CD4-positive, alpha-beta T cell treated with Interleukin-6 for 4 hours (primary cell): ENCODE measurements at regions not wholly inside any gene's neighbourhood (a gene's known extent, or its start where the extent isn't known, plus 50 kb on each side); places are given as distances from the start of the nearest gene placed in this dataset.

Experiments
- DNase-seq: peaks from one replicate; pipeline ENCODE4 v3.0.0-alpha.2; 2020; ENCODE audit warnings: mixed read lengths

DNA sequence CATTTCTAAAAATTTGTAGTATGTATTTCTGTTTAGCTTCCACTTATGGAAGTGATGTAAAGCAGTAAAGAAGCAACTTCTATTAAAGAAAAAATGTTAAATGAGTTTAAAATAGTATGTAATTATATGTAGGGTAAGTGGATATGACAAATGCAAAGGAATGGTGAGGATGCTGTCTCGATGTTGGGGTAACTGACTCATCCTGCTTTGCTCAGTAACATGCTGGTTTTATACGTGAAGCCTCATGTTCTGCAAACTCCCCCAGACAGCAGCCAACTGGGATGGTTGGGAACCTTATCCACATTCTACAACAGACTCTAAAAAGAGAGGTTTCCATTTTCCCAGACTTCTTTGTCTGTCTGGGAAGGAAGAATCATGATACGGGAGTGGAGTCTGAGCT is 1006.4 kb upstream of the TMEM132C start:
- DNase-seq: no peak

DNA sequence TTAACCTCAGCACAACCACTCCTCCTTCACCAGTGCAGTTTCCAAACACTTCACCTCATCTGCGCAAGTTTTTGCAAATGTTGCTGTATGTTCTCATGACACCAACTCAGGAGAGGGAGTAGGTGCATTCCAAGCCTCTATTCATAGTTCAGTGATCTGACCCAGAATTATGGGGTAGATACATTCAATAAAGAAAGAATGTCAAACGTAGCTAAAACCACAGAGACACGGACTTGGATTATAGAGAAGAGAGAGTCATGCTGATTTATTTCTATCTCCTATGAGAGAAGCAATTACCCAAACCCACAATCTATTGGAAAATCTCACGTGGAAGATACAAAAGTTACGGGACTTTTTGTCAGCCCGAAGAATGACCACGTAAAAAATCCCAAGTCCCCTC is 1006.0 kb upstream of the TMEM132C start:
- DNase-seq: no peak

DNA sequence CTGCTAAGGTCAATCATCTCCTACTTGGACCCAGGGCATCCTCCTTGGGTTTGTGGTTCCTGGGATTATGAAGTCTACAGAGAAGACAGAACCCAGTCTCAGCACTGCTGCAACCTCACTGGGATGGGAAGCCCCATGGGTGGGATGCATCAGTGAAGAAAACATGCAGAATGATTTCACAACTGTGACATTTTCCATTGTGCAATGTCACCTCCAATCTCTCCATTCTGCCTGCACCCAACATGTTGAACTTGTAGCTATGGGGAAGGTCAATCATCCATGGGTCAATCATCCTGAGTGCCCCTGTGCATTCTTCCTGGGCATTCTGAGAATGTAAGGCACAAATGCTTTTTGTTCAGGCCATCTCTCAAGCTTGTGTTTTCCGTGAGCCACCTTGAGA is 1004.4 kb upstream of the TMEM132C start:
- DNase-seq: no peak

DNA sequence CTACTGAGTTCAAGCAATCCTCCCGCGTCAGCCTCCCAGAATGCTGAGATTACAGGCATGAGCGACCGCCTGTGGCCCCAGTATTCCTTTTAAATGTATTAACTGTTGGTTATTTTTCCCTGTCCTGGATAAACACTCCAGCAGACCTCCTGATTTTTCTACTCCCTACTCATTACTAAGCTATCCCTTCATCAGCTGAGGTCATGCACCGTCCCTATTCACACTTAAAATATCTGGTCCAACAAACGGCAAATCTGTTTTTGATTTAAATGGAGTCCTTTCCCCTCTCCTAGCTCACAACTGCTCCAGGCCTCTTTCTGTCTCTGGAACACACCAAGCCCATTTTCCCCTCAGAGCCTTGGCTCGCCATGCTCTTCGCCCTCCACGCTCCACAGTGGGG is 1003.3 kb upstream of the TMEM132C start:
- DNase-seq: no peak

DNA sequence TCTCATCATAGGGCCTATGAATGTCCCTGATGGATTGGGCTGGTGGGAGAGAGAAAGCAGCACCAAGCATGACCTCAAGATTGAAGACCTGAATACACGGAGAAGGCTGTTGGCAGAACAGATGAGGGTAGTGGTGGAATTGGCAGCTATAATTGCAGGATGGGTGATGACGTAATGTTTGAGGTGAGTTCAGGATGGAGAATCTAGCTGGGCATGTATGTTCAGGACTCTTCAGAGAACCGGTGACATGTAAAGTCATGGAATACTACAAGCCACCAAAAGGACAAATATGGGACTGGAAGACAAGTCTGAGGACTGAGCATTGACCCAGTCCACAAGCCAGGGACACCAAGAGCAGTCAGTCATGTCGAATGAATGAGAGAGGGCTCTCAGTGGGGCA is 999.8 kb upstream of the TMEM132C start:
- DNase-seq: no peak

DNA sequence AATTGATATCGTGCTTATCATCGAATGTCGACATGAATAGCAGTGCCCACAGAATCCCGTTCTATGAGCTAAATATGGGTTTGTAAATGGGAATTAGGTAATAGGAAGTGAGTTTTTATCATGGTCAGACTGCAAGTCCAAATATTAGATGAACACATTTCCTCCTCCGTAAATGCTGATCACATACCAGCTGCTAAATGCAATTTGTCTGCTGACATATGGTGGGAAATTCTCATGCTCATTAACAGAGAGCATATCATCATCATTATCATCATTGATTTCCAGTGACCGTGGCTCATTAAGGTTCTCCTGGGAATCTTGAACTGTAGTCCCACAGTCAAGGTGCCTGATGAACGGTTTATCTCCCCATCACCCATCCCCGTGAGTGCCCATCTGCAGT is 998.8 kb upstream of the TMEM132C start:
- DNase-seq: no peak

DNA sequence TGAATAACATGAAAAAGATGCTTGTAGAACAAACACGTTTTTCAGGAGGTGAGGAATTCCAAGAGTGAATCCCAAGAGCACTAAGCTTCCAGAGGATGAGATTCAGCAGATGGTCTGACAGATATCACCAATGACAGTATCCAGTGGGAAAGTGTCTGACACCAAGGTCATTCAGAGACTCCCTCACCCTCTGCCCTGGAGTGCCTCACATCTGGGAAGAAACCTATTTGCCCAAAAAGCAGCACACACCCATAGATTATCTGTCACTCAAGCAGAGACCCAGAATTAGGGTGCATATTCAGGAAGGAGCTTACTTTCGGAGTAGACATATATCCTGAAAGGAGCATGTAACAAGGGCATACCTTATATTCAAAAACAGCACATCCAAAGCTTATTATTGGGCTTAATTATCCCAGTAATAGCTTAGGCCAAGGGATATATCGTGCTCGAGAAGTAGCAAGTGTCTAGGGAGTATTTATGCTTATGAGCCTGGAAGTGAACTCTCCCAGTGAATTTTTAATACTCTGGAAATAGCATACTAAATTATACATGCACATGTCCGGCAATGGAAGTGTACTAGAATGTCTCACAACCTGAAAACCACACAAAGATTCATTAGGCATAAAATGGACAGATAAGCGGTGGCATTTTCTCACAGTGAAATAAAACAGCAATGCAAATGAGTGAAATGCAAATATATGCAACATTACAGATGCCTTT is 998.1 kb upstream of the TMEM132C start:
- no peak for DNase-seq

DNA sequence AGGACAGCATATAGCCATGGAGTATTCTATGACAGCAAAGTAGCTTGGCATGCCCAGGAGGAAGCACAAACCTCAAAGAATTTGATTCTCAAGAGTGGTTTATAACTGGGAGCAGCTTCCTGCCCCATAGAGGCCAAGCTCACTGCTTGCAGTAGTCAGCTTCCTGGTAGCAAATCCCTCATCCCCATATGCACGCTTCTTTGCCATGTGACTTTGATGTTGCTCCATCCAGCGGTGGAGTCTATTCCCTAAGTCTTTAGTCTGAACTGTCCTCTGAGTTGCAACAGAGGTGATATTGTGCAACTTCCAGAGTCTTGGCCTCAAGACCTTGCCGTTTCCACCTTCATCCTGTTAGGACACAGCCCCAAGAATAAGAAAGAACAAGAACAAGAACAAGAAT is 996.8 kb upstream of the TMEM132C start:
- no peak for DNase-seq

DNA sequence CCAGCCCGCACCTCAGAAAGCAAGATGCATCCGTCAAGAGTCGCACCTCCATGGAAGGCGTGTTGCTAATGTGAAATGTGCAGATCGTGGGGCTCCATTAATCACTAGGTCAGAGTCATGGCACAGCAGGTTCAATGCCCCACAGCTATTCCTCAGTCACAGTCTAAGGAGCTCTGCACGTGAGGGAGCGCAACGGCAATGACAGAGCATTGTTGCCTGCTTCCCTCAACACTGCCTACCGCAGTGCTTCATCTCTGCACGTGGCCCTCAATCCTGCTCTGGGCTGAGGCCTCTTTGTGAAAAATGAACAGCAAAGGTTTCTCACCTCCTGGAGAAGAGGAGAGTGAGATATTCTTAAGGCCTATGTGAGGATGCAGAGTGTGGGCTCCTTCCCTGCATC is 995.2 kb upstream of the TMEM132C start:
- DNase-seq: no peak

DNA sequence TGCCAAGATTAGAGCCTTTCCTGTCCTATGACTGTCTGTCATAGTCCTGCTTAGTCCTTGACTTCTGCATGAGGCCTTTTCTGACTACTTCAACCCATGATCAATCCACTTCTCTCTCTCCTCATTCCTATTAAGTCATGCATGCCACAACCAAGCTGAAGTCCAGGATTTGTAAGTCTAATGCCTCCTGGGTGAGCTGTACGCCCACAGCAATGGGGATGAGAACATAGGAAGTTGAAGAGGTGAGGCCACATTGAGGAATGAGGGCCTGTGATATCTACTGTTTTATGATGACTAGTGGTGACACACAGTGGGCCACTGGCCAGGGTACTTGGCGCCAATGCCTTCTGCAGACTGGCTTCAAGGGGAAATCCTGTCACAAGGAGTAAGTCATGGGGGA is 994.1 kb upstream of the TMEM132C start:
- no peak for DNase-seq

DNA sequence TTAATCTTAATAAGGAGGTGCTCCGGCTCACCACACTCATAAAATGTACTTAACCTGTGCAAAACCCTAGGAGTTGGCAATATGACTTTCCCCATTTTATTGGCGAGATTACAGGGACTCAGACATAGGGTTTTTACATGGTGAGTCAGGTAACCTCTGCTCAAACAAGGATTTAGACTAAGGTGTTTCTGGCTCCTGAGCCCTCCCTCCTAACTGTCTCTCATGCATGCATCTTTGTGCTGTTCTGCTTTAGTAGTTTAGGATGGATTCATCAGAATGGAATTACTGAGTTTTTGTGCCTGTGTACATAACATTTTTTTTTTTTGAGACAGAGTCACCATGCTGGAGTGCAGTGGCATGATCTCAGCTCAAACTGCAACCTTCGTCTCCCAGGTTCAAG is 993.3 kb upstream of the TMEM132C start:
- no peak for DNase-seq

DNA sequence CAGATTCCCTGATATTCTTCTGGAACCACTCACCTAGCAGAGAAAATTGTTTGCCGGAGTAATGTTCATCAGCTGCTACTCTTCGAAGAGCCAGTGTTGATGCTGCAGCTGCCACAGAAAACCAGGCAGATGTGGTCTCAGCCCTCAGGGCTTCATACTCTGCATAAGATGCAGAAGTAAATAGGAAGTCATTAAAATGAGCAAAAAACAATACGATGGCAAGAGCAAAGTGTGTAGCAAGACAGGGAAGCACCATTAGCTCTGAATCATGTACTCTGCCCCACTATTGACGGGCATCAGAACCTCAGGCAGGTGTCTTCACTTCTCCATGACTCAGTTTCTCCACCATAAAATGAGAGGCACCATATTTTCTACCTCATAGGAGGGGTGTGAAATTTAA is 991.6 kb upstream of the TMEM132C start:
- no peak for DNase-seq

DNA sequence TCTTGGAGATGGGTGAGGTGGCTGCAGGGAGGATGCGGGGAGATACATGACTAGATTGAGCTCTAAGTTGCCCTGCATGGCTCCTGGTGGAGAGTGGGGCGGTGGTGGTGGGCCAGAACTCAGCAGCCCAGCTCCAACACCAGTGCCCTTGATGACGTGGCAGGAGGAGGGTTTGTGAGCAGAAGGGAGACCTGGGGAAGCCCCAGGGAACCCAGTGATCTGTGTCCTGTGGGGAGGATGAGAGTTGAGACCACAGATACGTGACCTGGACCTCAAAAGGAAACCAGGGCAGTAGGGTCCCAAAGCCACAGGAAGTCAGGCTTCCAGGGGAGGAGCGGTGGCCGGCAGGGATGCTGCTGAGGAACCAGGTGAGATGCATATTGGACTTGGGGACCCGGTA is 989.1 kb upstream of the TMEM132C start:
- no peak for DNase-seq

DNA sequence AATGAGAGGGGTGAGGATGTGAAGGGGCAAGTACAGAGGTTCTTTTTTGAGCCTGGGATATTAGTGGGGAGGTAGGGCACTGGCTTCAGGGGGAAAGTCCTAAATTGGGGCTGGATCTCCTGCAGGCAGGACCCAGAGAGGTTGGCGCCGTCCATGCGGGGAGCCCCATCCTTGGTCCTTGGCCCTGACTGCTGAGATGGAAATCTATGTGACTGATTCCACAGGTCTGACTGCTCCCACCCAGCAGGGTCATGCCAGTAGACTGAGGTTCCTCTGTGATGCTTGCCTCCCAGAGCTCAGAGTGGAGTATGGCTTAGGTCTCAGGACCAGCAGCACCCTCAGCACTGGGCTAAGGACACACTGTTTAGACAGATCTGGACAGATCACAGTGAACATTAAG is 988.6 kb upstream of the TMEM132C start:
- no peak for DNase-seq

DNA sequence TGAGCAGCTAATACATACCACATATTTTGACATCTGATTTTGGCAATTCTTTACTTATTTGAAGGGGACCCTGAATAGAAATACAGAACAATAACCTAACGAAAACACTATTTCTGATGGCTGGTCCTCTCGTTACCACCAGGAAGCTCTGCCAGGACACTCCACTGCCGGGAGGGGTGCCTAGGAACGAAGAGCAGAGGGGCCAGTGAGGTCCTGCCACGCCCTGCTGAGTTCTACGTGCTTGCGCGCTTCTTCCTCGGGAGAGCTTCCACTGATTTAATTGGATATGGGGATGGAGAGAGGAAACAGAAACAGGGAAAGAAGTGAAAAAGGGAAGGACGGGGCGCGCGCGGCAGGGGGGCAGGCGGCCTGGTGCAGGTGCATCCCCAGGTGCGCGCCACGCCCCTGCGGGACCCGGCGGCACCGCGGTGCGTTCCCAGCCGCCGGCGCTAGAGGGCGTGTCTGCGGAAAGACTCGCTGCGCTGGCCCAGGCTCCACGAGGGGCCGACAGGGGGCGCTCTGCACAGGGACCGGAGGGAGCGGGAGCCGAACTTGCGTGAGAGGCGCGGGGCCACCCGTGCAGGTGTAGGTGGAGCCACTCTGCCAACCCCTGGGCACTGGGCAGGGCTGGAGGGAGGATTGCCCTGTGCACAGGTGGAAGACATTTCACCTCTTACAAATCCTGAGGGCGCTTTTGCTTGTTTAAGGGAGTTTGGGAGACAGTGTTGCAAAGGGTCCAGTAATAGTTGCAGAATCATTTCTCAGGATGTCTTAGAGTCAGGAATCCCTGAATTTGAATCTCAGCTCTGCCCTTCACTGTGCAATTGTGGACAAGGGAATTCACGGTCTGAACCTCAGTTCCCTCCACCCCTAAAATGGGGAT is 986.3 kb upstream of the TMEM132C start:
- peak; percentile 59 for DNase-seq

DNA sequence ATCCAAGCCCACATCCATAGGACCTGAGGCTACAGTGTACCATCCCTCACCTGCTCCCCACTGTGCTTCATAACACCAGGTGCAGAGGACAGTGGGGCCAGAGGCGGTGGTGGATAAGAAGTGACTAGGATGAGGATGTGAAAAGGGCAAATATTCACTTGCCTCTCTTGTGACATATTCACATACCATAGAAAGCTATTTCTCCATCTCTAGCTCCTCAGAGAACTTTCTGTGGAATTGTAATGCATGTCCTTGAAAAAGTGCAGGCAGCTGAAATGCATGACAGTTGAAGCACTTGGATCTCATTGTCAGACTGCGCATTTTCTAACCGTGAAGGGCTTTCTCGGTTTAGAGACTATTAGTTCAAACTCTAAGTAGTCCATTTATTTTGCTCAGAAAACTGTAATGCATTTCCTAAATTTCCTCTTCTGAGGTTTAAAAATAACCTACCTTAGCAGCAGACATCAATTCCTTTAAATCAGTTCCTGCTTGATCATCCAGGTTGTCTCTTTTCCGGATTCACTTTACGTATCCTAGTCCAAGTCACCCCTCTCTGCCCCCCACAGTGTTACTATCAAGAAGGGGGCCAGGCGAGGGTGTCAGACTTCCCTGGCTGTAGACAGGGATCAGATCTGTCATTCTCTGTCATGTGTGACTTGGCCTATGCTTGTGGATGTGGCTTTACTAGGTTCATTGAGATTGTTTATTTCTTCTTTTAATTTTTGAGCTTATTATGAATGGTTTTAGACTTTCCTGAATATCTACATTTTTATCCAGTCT is 984.0 kb upstream of the TMEM132C start:
- no peak for DNase-seq

DNA sequence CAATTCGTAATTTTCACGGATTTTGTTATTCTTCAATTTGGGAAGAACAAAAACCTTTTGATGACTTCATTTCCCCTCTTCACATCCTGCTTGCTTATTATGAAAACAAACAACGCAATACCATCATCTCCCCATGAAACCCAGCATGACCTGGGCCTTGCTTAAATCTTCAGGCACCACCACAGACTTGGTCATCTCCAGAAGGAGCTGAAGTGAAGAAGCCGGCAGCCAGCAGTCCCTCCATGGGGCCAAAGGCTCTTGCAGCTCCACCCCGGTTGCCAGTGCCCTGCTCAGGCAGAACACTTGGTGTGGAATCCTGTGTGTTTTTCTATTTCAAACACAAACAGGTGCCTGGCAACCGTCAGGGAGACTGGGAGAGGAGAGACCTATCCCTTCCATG is 982.9 kb upstream of the TMEM132C start:
- no peak for DNase-seq

DNA sequence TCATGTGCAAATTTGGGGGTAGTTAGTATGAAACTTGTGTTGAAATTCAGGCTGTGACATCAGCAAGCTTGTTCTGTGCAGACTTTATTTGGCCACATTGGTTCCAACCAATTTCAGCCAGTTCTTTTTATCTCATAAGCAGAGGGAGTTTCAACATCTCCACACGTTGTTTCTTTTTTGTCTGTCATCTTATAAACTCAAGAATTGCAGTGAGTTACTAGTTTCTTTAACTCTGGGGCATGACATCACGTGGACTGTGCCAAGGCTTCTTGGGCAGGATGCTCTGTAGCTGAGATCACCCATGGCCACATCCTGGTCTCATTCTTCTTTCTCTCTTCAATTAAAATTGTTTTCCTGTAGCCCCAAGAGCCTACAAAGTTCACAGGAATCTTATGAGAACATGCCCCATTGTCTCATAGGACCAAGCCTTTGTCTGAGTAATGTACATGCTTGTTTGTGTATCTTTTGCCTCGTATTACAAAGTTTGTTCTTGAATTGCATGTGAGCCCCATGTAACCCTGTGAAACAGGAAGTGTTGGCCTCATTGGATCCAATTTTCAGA is 982.0 kb upstream of the TMEM132C start:
- no peak for DNase-seq

DNA sequence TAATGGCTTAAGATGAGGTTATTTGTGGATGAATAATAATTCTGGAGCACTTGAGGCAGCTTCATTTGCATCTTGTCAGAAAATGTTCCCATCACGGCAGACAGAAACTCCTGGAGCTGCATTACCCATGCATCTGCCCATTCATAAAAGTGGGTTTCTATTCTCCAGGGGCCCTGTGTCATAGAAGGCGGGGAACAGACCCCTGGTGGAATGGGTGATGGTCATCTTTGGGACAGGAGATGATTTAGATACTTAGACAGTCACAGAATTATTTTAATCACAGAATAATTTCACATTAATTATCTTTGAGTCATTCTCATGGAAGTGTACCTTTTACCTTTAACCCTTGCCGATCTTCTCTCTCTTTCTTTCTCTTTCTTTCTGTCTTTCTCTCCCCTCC is 980.7 kb upstream of the TMEM132C start:
- DNase-seq: no peak

DNA sequence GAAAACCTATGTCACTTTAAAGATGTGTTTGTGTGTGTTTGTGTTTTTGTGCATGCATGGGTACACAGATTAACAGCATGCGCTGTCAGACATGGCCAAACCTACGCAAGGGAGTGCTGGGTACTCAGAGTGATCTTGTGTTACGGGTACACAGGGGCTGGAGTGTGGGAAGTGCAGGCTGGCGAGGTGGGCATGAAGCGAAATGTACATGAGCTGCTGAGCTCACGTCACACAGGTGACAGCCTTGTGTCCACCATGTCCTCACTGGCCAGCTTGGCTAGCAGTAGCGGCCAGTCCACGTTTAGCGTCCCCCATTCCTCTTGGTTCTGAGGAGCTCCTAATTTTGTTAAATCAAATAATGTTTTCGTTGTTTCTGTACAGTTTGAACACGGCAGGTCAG is 979.7 kb upstream of the TMEM132C start:
- DNase-seq: no peak

DNA sequence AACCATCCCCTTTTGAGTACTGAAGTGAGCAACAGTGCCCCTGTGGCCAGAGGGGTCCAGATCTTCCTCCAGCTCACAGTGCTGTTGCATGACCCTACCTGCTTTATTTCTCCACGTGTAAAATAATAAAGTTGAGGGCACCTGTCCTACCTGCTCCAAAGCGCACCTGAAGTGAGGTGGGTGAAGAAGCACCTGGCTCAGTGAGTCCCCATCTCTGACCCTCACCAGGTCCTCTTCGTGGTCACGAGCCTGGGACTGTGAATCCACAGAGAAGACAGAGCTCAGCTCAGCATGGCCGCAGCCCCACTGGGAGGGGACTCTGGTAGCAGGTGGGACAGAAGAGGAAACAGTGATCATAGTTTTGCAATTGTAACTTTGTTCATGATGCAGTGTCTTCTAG is 976.7 kb upstream of the TMEM132C start:
- DNase-seq: no peak

DNA sequence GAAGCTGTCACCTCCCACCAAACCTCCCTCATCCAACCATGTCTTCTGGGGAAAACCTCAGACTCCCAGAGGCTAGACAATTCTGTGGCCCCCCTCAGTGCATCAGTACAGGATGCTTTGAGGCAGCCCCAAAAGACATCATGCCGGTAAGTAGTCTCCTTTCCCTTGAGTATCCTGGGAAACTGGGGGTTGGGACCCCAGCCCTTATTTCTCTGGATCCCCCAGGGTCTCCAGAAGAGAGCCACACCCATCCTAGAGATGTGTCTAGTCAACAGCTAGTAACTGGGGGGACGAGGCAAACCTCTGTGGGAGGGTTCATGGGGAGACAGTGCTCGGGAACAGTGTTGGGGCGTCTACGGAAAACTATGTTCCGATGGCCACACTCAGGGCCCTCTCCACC is 974.2 kb upstream of the TMEM132C start:
- no peak for DNase-seq
